Heart left ventricle (tissue), 16 donors: ENCODE measurements at regions not wholly inside any gene's neighbourhood (a gene's known extent, or its start where the extent isn't known, plus 50 kb on each side); places are given as distances from the start of the nearest gene placed in this dataset.
A peak's percentile ranks its signal among the peaks of the same experiment; 100 is the strongest.

Experiments
- ATAC-seq, 4 donors: fragments of 200-7000 bp; cut with Tn5 transposase; one replicate each; pipeline ENCODE4 v1.9.1; 2020 to 2022; ENCODE audit warnings: moderate library complexity in 4 of 4, mild to moderate bottlenecking in 3 of 4, moderate number of reproducible peaks in 1 of 4
- DNase-seq, 5 donors: peaks; one replicate each; pipeline ENCODE4 v3.0.0-alpha.2; 2020
- H3K27ac ChIP-seq, 12 donors: fragments of 200-600 bp; sonication (generic) in 4 of 12; one replicate each; pipeline versions ENCODE4 v1.5.0 to v1.8.0; 2016 to 2022; ENCODE audit warnings: mild to moderate bottlenecking in 2 of 12
- H3K27me3 ChIP-seq, 9 donors: fragments of 200-600 bp; sonication (generic) in 2 of 9; one replicate each; pipeline versions ENCODE4 v1.5.1 to v1.8.0; 2016 to 2022; ENCODE audit warnings: mild to moderate bottlenecking in 3 of 9
- H3K36me3 ChIP-seq, 9 donors: fragments of 200-600 bp; sonication (generic) in 2 of 9; one replicate each; pipeline versions ENCODE4 v1.5.0 to v1.8.0; 2018 to 2022; ENCODE audit warnings: mild to moderate bottlenecking in 2 of 9
- H3K4me1 ChIP-seq, 12 donors: fragments of 200-600 bp; sonication (generic) in 4 of 12; one replicate each; pipeline versions ENCODE4 v1.5.0 to v1.8.0; 2016 to 2022; ENCODE audit warnings: mild to moderate bottlenecking in 3 of 12
- H3K4me3 ChIP-seq, 12 donors: fragments of 200-600 bp; sonication (generic) in 4 of 12; one replicate each; pipeline versions ENCODE4 v1.5.0 to v1.8.0; 2017 to 2022; ENCODE audit warnings: mild to moderate bottlenecking in 9 of 12, moderate library complexity in 4 of 12
- H3K9me3 ChIP-seq, 12 donors: fragments of 200-600 bp; sonication (generic) in 4 of 12; one replicate each; pipeline versions ENCODE4 v1.5.0 to v1.8.0; 2016 to 2022; ENCODE audit warnings: mild to moderate bottlenecking in 1 of 12
- POLR2A ChIP-seq, 2 donors: fragments of 450-650 bp; IDR thresholded peaks; one replicate each; pipeline ENCODE4 v1.6.1; 2017; ENCODE audit warnings: antibody characterized with exemption in 2 of 2, mild to moderate bottlenecking in 2 of 2, moderate library complexity in 2 of 2
- WGBS, 4 donors: extraction: QIAGEN DNeasy Blood & Tissue Kit in 2 of 4; methylation state at CpG; one replicate each; pipeline versions ENCODE4 v1.1.5 to v1.1.7; 2013 to 2018; 5-methylcytosine and 5-hydroxymethylcytosine counted together
- intact Hi-C, 10 donors: fragments of 100-400 bp; cut with DNase I; formaldehyde crosslinking; loops; one replicate each; pipeline versions ENCODE4 v1.11.1 to v1.14.2; 2022
- TF ChIP-seq, protein P1 (sequence below), 12 donors: fragments of 200-600 bp; sonication (generic) in 4 of 12; IDR thresholded peaks; one replicate each; pipeline versions ENCODE4 v1.5.0 to v1.8.0; 2018 to 2022; ENCODE audit warnings: antibody characterized with exemption in 12 of 12, mild to moderate bottlenecking in 5 of 12
- donor health status: ischemic (EF 13 %, LVEDD 7.1; RV severe dilation, severe dysfunction).
- donor health status: healthy with polysubstance abuse.
- donor health status: DM: no; HTN: yes; CAD: no.
- donor health status: DM: no; HTN: no; CAD: no.
- donor health status: ischemic (EF 25% LVEDD 6.9; RV normal size, moderate dysfunction).
- donor health status: ischemic (EF 25% LVEDD 5.7; RV mildly dilated, moderate dysfunction).
- donor health status: healthy.
- donor health status: DM: yes; HTN: yes; CAD: no.
- donor health status: ischemic (EF 35%, LVEDD 5.7; RV mildly dilated, moderate dysfunction).
- donor health status: nonischemic (EF 11% LVEDD 7.7; RV severe dilation, severe dysfunction).
- donor health status: DM: yes; HTN: yes; CAD: no.
- donor health status: PGD.
- donor health status: ischemic (EF 29% LVEDD 5.4; RV normal size, mild dysfunction).
- donor health status: nonischemic (EF 23%, LVEDD 6.1; RV moderate dilation, normal function).

DNA sequence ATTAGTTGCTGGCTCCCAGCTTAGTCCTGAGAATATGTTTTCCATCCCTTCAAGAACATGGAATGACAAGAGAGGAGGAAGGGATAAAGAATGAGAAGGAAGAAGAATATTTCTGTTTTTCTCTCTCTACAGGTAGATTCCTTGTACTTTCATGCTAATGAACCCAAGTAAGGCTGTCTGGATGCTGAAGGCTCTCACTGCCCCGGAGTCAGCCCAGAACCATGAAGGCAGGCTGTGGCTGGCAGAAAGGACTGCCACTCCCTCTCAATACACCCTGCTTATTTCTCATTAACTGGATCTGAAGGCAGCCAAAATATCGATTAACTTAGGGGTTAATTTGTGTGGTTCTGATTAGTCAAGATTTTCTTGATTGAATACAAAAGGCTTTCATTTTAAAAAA is 93.1 kb upstream of the NPAS2 start:
- Histone ChIP-seq H3K36me3 (no peaks in the 10 kb centered on the region), H3K27me3 (no peaks in the 10 kb centered on the region), H3K9me3 (peaks cover 0 to 7% (median 0%) of the 10 kb centered on the region in 12 donors), H3K4me3 (no peak overlapping the region), H3K4me1 (peaks cover 0 to 3% (median 0%) of the 10 kb centered on the region in 12 donors), H3K27ac (no peak overlapping the region)
- ATAC-seq, result no peak
- DNase-seq, result no peak
- 58 to 73% (median 71%) methylated on average over 2 of the region's 2 CpGs for WGBS, 4 donors
- TF ChIP-seq POLR2A (IDR thresholded peaks at IDR 0.05), result no peak
- TF ChIP-seq, protein P1, sequence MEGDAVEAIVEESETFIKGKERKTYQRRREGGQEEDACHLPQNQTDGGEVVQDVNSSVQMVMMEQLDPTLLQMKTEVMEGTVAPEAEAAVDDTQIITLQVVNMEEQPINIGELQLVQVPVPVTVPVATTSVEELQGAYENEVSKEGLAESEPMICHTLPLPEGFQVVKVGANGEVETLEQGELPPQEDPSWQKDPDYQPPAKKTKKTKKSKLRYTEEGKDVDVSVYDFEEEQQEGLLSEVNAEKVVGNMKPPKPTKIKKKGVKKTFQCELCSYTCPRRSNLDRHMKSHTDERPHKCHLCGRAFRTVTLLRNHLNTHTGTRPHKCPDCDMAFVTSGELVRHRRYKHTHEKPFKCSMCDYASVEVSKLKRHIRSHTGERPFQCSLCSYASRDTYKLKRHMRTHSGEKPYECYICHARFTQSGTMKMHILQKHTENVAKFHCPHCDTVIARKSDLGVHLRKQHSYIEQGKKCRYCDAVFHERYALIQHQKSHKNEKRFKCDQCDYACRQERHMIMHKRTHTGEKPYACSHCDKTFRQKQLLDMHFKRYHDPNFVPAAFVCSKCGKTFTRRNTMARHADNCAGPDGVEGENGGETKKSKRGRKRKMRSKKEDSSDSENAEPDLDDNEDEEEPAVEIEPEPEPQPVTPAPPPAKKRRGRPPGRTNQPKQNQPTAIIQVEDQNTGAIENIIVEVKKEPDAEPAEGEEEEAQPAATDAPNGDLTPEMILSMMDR (IDR thresholded peaks at IDR 0.05), result no peak
- intact Hi-C loops, result loop anchor here in 2 of 10 donors (10.0 kb wide), 1 partner anchor 112 kb away; no protein-coding TSS in a partner anchor

DNA sequence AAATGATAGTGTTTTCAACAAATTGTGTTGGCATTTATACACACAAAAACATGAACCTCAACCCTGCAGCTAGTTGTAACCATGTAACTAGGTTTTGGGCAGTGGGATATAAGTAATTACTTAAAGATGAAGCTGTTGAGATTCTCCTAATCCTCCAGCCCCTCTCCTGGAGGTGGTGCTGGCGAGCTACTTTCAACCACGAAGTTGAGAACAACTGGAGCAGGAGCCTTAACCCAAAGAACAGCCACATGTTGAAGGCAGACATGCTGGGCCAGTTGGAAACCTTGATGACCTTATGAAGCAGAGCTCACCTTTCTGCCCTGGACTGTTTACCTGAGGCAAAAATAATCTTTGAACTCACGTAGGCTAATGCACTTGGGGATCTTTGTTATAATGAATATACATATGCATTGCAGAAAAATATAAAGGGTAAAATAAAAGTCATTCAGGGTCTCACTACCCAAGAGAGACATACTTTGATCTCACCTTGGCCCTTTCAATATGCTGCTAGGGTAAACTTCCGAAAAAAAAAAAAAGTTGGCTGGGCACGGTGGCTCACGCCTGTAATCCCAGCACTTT is 89.6 kb upstream of the NPAS2 start:
- Histone ChIP-seq H3K36me3 (no peaks in the 10 kb centered on the region), H3K27me3 (no peaks in the 10 kb centered on the region), H3K4me3 (no peak overlapping the region), H3K27ac (no peak overlapping the region), H3K4me1 (peaks cover 0 to 11% (median 3%) of the 10 kb centered on the region in 12 donors), H3K9me3 (peaks cover 0 to 7% (median 0%) of the 10 kb centered on the region in 12 donors)
- peak in 4 of 5 donors; percentile 44 to 78 (median 65) for DNase-seq
- peak; percentile 79 to 84 (median 82) for ATAC-seq
- 64 to 68% (median 66%) methylated on average over 6 of the region's 6 CpGs for WGBS, 4 donors
- intact Hi-C loops, result loop anchor here in 9 of 10 donors (1.0 to 10.0 kb wide), 10 partner anchors 87 to 255 kb away; partner anchors contain the start of gene NPAS2 (in 4 of the 9)
- no peak for TF ChIP-seq POLR2A (IDR thresholded peaks at IDR 0.05)
- TF ChIP-seq, protein P1 (IDR thresholded peaks at IDR 0.05), result peak; percentile 58 to 85 (median 70)

DNA sequence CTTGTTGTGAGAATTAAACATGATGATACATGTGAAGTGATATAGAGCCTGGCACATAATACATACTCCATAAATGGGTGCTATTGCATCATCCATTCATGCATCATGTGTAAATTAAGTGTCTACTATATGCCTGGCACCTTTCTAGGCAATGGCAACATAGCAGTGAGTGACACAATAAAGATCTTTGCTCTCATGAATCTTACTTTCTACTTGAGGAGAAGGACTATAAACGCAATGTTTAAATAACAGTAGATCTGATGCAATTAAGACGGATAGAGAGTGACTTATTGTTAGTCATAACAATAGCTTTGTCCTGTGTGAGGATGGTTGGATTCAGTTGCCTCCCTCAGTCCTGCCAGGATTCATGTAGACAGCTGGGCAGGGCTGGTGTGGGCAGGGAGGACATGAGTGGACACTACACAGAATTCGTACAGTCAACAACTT is 88.4 kb upstream of the NPAS2 start:
- ATAC-seq (no peak), DNase-seq (no peak)
- whole genome bisulfite sequencing, 4 donors, result 90 to 97% (median 92%) methylated on average over 2 to 3 of the region's 3 CpGs
- no peaks in the 10 kb centered on the region for H3K27me3 ChIP-seq
- peaks cover 0 to 11% (median 3%) of the 10 kb centered on the region in 12 donors for H3K4me1 ChIP-seq
- intact Hi-C loops, result loop anchor here (1.0 to 10.0 kb wide), 9 partner anchors 86 to 253 kb away; partner anchors contain the start of gene NPAS2 (in 4 of the 10)
- TF ChIP-seq POLR2A (IDR thresholded peaks at IDR 0.05), result no peak
- TF ChIP-seq, protein P1 (IDR thresholded peaks at IDR 0.05), result no peak
- no peak overlapping the region for H3K27ac ChIP-seq
- peaks cover 0 to 7% (median 0%) of the 10 kb centered on the region in 12 donors for H3K9me3 ChIP-seq
- no peak overlapping the region for H3K4me3 ChIP-seq
- no peaks in the 10 kb centered on the region for H3K36me3 ChIP-seq

DNA sequence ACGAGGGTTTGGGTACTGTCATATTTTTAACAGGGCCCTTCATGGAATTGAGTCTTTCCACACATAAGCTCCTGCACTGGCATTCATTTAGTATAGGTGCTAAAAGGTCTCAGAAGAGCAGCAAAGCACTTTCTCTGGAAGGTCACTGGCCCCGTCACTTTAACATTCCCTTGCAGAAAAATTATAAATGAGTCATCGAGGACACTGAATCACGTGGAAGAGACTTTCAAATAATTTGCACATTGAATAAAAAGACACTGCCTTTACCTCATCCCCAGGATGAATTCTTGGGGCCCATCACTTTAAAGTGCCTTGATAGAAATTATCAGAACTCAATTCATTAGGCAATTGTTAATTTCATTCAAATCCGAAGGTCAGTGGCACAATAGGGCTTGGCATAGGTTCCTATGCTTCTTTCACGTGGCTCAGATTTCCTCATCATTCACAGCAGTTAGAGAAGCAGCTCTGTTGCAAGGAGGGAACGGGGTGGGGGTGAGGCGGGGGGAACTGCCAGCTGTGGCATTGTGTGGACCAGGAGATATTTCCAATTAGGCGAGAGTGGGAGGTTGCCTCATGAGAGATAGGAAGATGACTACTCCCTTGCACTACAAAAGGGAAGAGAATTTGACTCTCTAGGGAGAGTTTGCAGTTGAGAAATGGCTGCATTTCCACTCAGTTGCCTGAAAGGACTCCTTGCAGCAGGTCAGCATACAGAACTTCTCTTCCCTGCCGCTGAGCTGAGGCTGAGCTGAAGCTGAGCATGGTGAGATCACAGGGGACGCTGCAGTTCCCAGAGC is 86.3 kb upstream of the NPAS2 start:
- H3K9me3 ChIP-seq, result peaks cover 0 to 7% (median 0%) of the 10 kb centered on the region in 12 donors
- no peak overlapping the region for H3K4me3 ChIP-seq
- 31 to 42% (median 39%) methylated on average over 11 of the region's 11 CpGs for WGBS, 4 donors
- H3K4me1 ChIP-seq, result peaks cover 0 to 11% (median 3%) of the 10 kb centered on the region in 12 donors
- TF ChIP-seq, protein P1 (IDR thresholded peaks at IDR 0.05), result no peak
- no peak for TF ChIP-seq POLR2A (IDR thresholded peaks at IDR 0.05)
- intact Hi-C loops, result loop anchor here in 9 of 10 donors (2.0 to 10.0 kb wide), 6 partner anchors 81 to 221 kb away; partner anchors contain the start of gene NPAS2 (in 3 of the 9)
- no peak overlapping the region for H3K27ac ChIP-seq
- H3K27me3 ChIP-seq, result no peaks in the 10 kb centered on the region
- ATAC-seq, result peak in 3 of 4 donors; percentile 50 to 90 (median 83)
- no peaks in the 10 kb centered on the region for H3K36me3 ChIP-seq
- peak in 1 of 5 donors; percentile 28 for DNase-seq
